ENCODE measurements at regions not wholly inside any gene's neighbourhood (a gene's known extent, or its start where the extent isn't known, plus 50 kb on each side); places are given as distances from the start of the nearest gene placed in this dataset.
"Not testable (repeated sequence)": the region's sequence is repeated elsewhere in the genome, so short reads cannot be mapped to it uniquely, and the experiment has no call there.

- DNase-seq (ENCODE audit: low read depth), result no peak
Measured at GRCh38 chr1:209190591-209191261, 392.8 kb upstream of the CAMK1G start.

GRCh38 chr1:209191262-209191634 lies 392.3 kb upstream of the CAMK1G start:
- DNase-seq (ENCODE audit: low read depth), result no peak

DNA sequence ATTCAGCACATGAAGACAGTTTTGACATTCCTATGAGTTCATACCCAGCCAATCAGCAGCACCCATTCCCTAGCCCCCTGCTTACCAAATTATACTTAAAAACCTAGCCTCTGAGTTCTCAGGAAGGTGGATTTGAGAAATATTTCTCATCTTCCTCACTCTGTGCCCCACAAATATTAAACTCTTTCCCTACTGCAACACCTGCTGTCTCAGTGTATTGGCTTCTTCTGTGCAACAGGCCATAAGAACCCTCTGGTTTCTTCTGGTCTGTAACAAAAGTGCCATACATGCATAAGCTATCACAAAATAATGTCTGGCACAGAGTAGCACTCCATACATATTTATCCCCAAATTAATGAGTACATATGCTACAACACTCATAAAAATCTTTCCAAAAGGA lies 387.4 kb upstream of the CAMK1G start:
- DNase-seq (ENCODE audit: low read depth), result no peak

- DNase-seq (ENCODE audit: low read depth), result no peak
Measured at GRCh38 chr1:209198961-209199750, 384.4 kb upstream of the CAMK1G start.

DNA sequence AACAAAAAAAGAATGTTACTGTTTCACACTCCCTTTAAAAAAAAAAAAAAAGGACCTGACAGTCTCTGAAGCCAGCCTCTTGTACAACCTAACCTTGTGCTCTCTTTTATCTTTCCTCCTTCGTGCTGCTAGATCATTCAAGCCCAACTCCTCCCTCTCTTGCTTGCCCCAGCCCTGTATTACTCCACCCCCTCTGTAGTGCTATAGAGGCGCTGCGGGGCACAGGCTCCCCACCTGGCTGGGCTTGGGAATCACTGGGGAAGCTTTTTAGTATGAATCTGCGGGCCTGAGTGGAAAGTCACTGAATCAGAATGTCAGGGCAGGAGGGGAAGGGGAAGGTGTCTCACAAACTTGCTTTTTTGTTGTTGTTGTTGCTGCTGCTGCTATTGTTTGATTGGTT lies 383.7 kb upstream of the CAMK1G start:
- DNase-seq (ENCODE audit: low read depth), result no peak

DNA sequence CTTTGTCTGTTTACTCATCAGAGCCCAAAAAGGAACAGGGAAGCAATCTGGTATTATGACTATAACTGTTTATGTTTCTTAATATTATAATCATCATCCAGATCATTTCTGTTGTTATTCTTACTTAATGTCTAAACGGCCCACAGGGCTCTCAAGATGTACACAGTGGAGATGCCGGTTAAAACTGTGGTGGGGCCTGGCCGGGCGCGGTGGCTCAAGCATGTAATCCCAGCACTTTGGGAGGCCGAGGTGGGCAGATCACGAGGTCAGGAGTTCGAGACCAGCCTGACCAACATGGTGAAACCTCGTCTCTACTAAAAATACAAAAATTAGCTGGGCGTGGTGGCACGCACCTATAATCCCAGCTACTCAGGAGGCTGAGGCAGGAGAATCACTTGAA lies 381.2 kb upstream of the CAMK1G start:
- not testable (repeated sequence) for DNase-seq (ENCODE audit: low read depth)

- no peak for DNase-seq (ENCODE audit: low read depth)
Measured at GRCh38 chr1:209202830-209203532, 380.5 kb upstream of the CAMK1G start.

- DNase-seq (ENCODE audit: low read depth), result no peak
Measured at GRCh38 chr1:209203533-209203895, 380.0 kb upstream of the CAMK1G start.

GRCh38 chr1:209205039-209205438 lies 378.5 kb upstream of the CAMK1G start:
- no peak for DNase-seq (ENCODE audit: low read depth)

DNA sequence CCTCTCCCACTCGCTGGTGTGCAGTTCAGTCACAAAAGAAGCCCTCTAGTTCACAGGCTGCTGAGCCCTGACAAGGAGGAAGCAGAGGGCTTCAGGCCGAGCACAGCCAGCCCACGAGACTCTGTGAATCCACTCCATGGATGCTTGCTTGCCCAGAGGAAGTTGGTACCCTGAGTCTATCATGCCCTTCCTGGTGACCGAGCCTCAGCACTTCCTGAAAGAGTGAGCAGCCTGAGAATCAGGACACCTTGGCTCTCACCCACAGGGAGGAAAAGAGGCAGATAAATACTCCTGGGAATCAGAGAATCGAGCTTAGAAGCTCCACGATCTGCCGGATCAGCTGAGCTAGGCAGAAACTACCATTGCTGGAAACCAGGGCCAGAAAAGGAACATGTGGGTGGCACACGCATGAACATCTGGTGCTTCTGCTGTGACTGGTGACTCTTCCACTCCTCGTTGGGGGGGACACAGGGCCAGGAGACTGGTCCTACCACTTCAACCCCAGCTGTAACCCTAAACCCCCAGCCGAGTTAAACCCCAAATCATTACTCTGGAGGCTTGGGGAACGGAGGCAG lies 376.3 kb upstream of the CAMK1G start:
- DNase-seq (ENCODE audit: low read depth), result no peak

DNA sequence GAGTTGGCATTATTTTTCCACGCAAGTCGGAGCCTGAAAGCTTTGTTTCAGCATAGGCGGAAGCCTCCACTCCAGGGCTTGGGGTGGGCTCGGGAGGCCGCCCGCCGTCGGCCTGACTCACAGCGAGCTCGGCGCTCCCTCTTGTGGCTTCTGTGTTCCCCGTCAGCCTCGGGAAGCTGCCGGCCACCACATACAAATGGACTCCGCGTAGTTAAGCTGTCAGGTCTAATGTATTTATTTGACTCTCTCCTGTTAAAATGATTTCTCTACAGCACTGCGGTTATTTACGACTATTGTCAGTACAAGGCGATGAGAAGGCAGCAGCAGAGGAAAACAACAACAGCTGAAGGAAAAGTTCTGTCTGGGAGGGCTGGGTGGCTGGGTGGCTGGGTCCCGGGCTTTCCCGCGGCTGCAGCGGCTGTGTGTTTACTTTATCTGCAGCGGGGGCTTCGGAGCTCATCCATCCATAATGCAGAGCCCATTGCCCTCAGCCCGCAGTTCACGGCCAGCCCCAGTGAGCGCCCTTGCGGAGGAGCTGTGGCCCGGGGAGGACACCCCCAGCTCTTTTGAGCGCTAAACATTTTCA lies 375.7 kb upstream of the CAMK1G start:
- no peak for DNase-seq (ENCODE audit: low read depth)

- DNase-seq (ENCODE audit: low read depth), result no peak
Measured at GRCh38 chr1:209208648-209209047, 374.9 kb upstream of the CAMK1G start.

DNA sequence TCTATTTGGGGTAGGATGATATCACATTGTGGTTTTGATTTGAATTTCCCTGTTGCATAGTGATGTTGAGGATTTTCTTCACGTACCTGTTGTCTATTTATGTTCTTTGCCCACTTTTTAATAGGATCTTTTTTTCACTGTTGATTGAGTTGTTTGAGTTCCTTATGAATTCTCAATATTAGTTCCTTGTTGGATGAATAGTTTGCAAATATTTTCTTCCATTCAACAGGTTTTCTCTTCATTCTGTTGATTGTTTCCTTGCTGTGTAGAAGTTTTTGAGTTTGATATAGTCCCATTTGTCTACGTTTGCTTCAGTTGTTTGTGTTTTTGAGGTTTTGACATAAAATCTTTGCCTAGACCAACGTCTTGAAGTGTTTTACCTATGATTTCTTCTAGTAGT lies 369.5 kb upstream of the CAMK1G start:
- no peak for DNase-seq (ENCODE audit: low read depth)

DNA sequence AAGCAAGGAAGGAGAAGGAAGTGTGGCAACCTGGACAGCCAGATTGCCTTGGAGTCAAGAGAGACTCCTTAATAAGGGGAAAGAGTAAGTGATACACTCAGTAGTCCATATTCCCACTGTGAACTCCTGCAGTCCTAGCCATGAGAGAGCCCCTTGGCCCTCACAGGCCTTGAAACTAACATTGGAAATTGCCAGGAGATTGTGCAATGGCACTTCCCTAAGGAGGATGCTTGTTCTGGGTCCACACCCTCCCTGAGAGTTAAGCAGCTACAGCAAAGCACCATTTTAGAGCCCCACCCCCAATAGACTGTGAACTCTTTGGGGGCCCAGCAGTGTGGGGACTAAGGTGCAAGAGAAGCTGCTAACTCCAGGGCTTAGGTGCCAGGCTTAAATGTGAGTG lies 367.7 kb upstream of the CAMK1G start:
- no peak for DNase-seq (ENCODE audit: low read depth)

GRCh38 chr1:209218113-209218512 lies 365.4 kb upstream of the CAMK1G start:
- no peak for DNase-seq (ENCODE audit: low read depth)

DNA sequence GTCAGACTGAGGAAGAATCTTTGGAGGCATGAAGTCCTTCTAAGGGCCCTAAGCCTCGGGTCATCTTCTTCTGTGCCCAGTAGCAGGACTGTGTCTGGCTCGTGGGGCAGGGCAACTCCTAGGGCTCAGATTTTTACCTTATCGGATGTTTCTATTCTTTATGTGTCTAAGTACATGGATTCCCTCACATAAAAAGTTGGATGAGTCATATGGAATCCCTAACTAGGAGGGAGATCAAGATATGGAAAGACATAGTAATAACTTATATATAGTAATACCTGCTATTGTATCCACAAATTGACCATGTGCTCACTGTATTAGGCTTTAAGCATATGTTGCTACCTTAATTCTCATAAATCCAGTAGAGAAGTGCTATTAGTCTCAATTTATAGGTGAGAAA lies 364.5 kb upstream of the CAMK1G start:
- no peak for DNase-seq (ENCODE audit: low read depth)

DNA sequence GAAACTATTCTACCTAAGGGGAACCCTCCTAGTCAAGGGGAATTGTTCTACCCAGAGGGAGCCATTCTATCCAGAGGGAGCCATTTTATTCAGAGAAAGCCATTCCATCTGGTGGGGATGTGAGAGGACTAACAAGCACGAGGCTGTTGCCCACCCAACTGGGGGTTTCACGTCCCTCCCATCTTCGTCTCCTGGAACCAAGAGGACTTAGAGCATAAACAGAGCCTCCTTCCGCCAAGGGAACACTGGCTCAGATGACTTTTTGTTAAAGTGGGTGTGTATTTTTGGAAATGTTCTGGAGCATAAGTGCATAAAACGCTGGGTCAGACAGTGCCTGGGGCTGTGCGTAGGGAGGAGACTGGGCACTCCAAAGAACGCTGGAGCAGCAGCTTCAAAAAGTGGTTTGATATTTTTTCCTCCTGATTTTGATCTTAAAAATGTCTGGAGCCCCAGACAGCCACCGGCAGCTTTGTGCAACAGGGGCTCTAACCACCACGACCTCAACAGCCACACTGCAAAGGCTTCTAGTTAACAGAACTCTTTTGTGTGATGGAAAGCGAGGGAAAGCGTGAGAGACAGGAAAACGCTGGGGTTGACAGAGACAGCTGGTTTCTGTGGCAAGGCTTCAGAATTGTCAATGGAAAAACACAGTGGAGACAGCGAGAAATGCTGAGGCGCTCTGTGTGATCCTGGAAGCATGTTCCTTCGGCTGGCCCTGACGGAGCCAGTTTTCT lies 363.6 kb upstream of the CAMK1G start:
- no peak for DNase-seq (ENCODE audit: low read depth)

GRCh38 chr1:209222826-209223225 lies 360.7 kb upstream of the CAMK1G start:
- DNase-seq (ENCODE audit: low read depth), result no peak

GRCh38 chr1:209223791-209224190 lies 359.7 kb upstream of the CAMK1G start:
- DNase-seq (ENCODE audit: low read depth), result no peak

GRCh38 chr1:209224886-209225285 lies 358.6 kb upstream of the CAMK1G start:
- DNase-seq (ENCODE audit: low read depth), result no peak

GRCh38 chr1:209227171-209227570 lies 356.3 kb upstream of the CAMK1G start:
- DNase-seq (ENCODE audit: low read depth), result no peak

GRCh38 chr1:209227941-209228340 lies 355.6 kb upstream of the CAMK1G start:
- DNase-seq (ENCODE audit: low read depth), result no peak
